NOMO-1 treated with dmso at 0.1 percent for 144 hours (cell line): ENCODE measurements at regions not wholly inside any gene's neighbourhood (a gene's known extent, or its start where the extent isn't known, plus 50 kb on each side); places are given as distances from the start of the nearest gene placed in this dataset.
"Not testable (repeated sequence)": the region's sequence is repeated elsewhere in the genome, so short reads cannot be mapped to it uniquely, and the experiment has no call there.

Source experiments
- DNase-seq: peaks from one replicate; lab custom pipeline; 2025; ENCODE audit not compliant: unreplicated experiment; lab: John Stamatoyannopoulos, UW

- DNase-seq: no peak
These were observed 291.4 kb downstream of the C1D start for GRCh38 chr2:67771380-67771779.

- DNase-seq: no peak
These were observed 290.3 kb downstream of the C1D start for GRCh38 chr2:67772216-67773170.

GRCh38 chr2:67773851-67774250 is 289.0 kb downstream of the C1D start:
- DNase-seq: no peak

- DNase-seq: no peak
These were observed 286.5 kb downstream of the C1D start for GRCh38 chr2:67776276-67776675.

- DNase-seq: no peak
These were observed 285.8 kb downstream of the C1D start for GRCh38 chr2:67777010-67777409.

GRCh38 chr2:67777836-67778429 is 284.9 kb downstream of the C1D start:
- no peak for DNase-seq

GRCh38 chr2:67780841-67781240 is 282.0 kb downstream of the C1D start:
- not testable (repeated sequence) for DNase-seq

GRCh38 chr2:67782443-67782842 is 280.4 kb downstream of the C1D start:
- DNase-seq: no peak

- DNase-seq: no peak
These were observed 279.8 kb downstream of the C1D start for GRCh38 chr2:67783026-67783425.

GRCh38 chr2:67790622-67791021 is 272.2 kb downstream of the C1D start:
- DNase-seq: no peak

- no peak for DNase-seq
These were observed 270.6 kb downstream of the C1D start for GRCh38 chr2:67792191-67792590.

GRCh38 chr2:67792681-67793091 is 270.1 kb downstream of the C1D start:
- DNase-seq: no peak

- no peak for DNase-seq
These were observed 264.8 kb downstream of the C1D start for GRCh38 chr2:67797801-67798540.

- DNase-seq: no peak
These were observed 264.2 kb downstream of the C1D start for GRCh38 chr2:67798541-67799160.

- no peak for DNase-seq
These were observed 262.9 kb downstream of the C1D start for GRCh38 chr2:67799886-67800285.

- DNase-seq: no peak
These were observed 260.5 kb downstream of the C1D start for GRCh38 chr2:67802291-67802690.

GRCh38 chr2:67802824-67803223 is 260.0 kb downstream of the C1D start:
- no peak for DNase-seq

- no peak for DNase-seq
These were observed 256.0 kb downstream of the C1D start for GRCh38 chr2:67806816-67807215.

GRCh38 chr2:67808112-67808511 is 254.7 kb downstream of the C1D start:
- no peak for DNase-seq

GRCh38 chr2:67812682-67813081 is 250.1 kb downstream of the C1D start:
- no peak for DNase-seq

GRCh38 chr2:67823726-67824125 is 239.1 kb downstream of the C1D start:
- no peak for DNase-seq
